Sigmoid colon (tissue), 3 donors: ENCODE measurements at regions not wholly inside any gene's neighbourhood (a gene's known extent, or its start where the extent isn't known, plus 50 kb on each side); places are given as distances from the start of the nearest gene placed in this dataset.

Source experiments
- POLR2A ChIP-seq, 2 donors: fragments of 450-650 bp; IDR thresholded peaks; one replicate each; pipeline ENCODE4 v1.6.1; 2016; ENCODE audit warnings: antibody characterized with exemption in 2 of 2, mild to moderate bottlenecking in 2 of 2, moderate library complexity in 2 of 2
- TF ChIP-seq, protein P1 (sequence below), 4 experiments: fragments of 450-650 bp in 3 of 4; fragments of 200-600 bp in 1 of 4; IDR thresholded peaks; one replicate each; pipeline ENCODE4 v1.5.1; 2016 to 2019; ENCODE audit warnings: antibody characterized with exemption in 4 of 4, mild to moderate bottlenecking in 3 of 4, moderate library complexity in 2 of 4

DNA sequence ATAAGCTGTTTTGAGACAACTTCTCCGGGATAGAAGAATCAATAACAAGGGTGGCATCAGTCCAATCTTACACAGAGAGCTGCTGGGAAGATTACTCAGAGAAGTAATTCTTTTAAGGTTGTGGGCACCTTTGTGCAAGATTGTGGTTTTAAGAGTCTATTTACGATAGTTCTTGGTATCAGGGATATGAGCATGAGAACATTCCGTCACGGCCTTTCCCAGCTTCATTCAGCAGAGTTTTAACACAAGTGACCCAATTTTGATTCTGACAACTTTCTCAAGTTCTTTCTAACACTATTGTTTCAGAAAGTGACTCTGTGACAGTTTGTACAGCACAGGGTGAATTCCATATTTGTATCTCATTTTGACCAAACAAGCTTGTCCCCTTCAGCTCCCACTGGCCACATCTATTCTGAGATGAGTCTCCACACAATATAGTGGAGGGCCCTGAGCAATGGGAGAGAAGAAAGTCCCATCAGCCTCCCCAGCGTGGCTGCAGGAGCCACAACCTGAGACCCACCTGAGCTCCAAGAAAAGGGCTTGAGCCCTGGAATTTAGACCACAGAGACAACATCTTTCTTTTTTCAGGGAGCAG is 869.2 kb downstream of the TMEM121 start:
- TF ChIP-seq, protein P1, sequence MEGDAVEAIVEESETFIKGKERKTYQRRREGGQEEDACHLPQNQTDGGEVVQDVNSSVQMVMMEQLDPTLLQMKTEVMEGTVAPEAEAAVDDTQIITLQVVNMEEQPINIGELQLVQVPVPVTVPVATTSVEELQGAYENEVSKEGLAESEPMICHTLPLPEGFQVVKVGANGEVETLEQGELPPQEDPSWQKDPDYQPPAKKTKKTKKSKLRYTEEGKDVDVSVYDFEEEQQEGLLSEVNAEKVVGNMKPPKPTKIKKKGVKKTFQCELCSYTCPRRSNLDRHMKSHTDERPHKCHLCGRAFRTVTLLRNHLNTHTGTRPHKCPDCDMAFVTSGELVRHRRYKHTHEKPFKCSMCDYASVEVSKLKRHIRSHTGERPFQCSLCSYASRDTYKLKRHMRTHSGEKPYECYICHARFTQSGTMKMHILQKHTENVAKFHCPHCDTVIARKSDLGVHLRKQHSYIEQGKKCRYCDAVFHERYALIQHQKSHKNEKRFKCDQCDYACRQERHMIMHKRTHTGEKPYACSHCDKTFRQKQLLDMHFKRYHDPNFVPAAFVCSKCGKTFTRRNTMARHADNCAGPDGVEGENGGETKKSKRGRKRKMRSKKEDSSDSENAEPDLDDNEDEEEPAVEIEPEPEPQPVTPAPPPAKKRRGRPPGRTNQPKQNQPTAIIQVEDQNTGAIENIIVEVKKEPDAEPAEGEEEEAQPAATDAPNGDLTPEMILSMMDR (IDR thresholded peaks at IDR 0.05): no peak
- no peak for TF ChIP-seq POLR2A (IDR thresholded peaks at IDR 0.05)
